OCI-LY7 (cell line): ENCODE measurements at regions not wholly inside any gene's neighbourhood (a gene's known extent, or its start where the extent isn't known, plus 50 kb on each side); places are given as distances from the start of the nearest gene placed in this dataset.

Experiments used
- CTCF ChIP-seq: fragments of 200-600 bp; sonication (generic); conservative IDR thresholded peaks from 2 replicates; pipeline ENCODE4 v1.5.1; 2014; ENCODE audit warnings: mild to moderate bottlenecking, antibody characterized with exemption, low read length, moderate library complexity, mixed read lengths
- EZH2phosphoT487 ChIP-seq: fragments of 200-600 bp; sonication (generic); IDR thresholded peaks from 2 replicates; pipeline ENCODE4 v1.6.1; 2018; ENCODE audit warnings: low read depth, borderline replicate concordance, mild to moderate bottlenecking, mixed run types, antibody characterized with exemption, low read length, moderate library complexity, mixed read lengths

DNA sequence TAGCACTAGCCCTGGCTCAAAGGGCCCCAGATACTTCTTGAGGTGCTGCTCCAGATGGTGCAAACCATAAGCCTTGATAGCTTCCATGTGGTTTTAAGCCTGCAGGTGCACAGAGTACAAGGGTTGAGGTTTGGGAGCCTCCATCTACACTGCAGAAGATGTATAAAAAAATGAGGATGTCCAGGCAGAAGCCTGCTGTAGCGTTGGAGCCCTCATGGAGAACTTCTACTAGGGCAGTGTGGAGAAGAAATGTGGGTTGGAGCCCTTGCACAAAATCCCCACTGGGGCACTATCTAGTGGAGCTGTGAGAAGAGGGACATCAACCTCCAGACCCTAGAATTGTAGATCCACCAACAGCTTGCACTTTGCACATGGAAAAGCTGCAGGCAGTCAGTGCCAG lies 231.9 kb downstream of the CHIC2 start:
- TF ChIP-seq CTCF = no peak
- TF ChIP-seq EZH2phosphoT487 = no peak
